Activated CD8-positive, alpha-beta T cell treated with anti-CD3 and anti-CD28 coated beads for 36 hours (primary cell): ENCODE measurements at regions not wholly inside any gene's neighbourhood (a gene's known extent, or its start where the extent isn't known, plus 50 kb on each side); places are given as distances from the start of the nearest gene placed in this dataset.

Experiments
- ATAC-seq: fragments of 200-7000 bp; cut with Tn5 transposase; one replicate; pipeline ENCODE4 v1.10.0; 2021; ENCODE audit warnings: mild to moderate bottlenecking, moderate library complexity
- CTCF ChIA-PET: fragments of 350-600 bp; sonication (Branson Sonifier 250); formaldehyde crosslinking; loops from one replicate; lab custom pipeline; 2021; ENCODE audit warnings: antibody characterized with exemption; lab: Charles Lee
- POLR2A ChIA-PET: fragments of 350-600 bp; sonication (Branson Sonifier 250); formaldehyde crosslinking; loops from one replicate; lab custom pipeline; 2021; ENCODE audit warnings: antibody characterized with exemption; lab: Charles Lee
- DNase-seq: peaks from one replicate; pipeline ENCODE4 v3.0.0-alpha.2; 2020
- H3K27ac Mint-ChIP-seq: one replicate; pipeline ENCODE4 v1.8.0; 2021; ENCODE audit warnings: mild to moderate bottlenecking, mixed read lengths
- H3K27me3 Mint-ChIP-seq: one replicate; pipeline ENCODE4 v1.8.0; 2021; ENCODE audit warnings: mixed read lengths
- H3K36me3 Mint-ChIP-seq: one replicate; pipeline ENCODE4 v1.8.0; 2021; ENCODE audit warnings: low read depth, mixed read lengths
- H3K4me1 Mint-ChIP-seq: one replicate; pipeline ENCODE4 v1.8.0; 2021; ENCODE audit warnings: low read depth, mixed read lengths
- H3K4me3 Mint-ChIP-seq: one replicate; pipeline ENCODE4 v1.8.0; 2021; ENCODE audit warnings: mild to moderate bottlenecking, moderate library complexity, mixed read lengths
- H3K9me3 Mint-ChIP-seq: one replicate; pipeline ENCODE4 v1.8.0; 2021; ENCODE audit warnings: mixed read lengths
- CTCF ChIP-seq: fragments of 200-600 bp; IDR thresholded peaks from one replicate; pipeline ENCODE4 v1.8.0; 2022; ENCODE audit warnings: antibody characterized with exemption, mild to moderate bottlenecking
- intact Hi-C: fragments of 100-400 bp; cut with micrococcal nuclease; formaldehyde crosslinking; loops from one replicate; pipeline ENCODE4 v1.10.0; 2022

DNA sequence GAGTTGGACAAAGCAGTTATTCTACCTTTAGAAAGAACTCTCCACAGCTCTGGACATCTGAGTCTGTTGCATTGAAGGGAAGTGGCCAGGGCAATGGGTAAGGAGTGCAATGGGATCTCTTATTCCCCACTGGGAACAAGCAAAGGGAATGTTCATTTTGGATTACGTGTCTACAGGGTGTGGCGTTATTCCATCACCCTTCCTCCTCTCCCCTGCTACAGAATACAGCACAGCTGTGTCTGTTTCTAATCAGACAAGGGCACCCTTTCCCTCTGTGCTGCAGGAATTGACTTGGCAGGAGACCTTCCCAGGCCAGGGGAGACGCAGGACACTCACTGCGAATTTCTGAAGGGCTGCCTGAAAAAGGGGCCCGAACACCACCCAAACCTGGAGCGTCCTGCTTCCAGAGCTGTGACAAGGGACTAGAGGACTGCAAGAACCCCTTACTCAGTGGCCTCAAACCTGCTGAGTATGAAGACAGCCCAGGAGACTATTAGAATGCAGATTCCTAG, 163.6 kb upstream of the RAB4A start:
- Mint-ChIP-seq H3K9me3 (no peaks in the 10 kb centered on the region), H3K27ac (no peak overlapping the region), H3K4me3 (no peak overlapping the region), H3K4me1 (no peaks in the 10 kb centered on the region), H3K36me3 (no peaks in the 10 kb centered on the region), H3K27me3 (peaks cover 1% of the 10 kb centered on the region)
- DNase-seq, result no peak
- ChIA-PET POLR2A (no interaction called here), CTCF (interaction anchor here (1.0 kb wide), 1 partner anchor 121 kb away, joined by 3 read pairs; no protein-coding TSS in a partner anchor)
- ATAC-seq, result no peak
- no peak for TF ChIP-seq CTCF
- intact Hi-C loops, result no loop called here

DNA sequence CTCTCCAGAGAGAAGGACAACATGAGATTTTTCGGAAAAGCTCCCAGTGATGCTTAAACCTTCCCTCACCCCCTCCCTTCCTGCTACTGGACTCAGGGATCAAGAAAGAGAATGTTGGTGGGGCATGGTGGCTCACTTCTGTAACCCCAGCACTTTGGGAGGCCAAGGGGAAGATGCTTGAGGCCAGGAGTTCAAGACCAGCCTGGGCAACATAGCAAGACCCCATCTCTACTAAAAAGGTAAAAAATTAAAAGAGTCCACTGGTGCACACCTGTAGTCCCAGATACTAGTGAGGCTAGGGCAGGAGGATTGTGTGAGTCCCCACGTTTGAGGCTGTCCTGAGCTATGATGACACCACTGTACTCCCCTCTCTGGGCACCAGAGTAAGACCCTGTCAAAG, 162.9 kb upstream of the RAB4A start:
- H3K4me3 Mint-ChIP-seq, result no peak overlapping the region

DNA sequence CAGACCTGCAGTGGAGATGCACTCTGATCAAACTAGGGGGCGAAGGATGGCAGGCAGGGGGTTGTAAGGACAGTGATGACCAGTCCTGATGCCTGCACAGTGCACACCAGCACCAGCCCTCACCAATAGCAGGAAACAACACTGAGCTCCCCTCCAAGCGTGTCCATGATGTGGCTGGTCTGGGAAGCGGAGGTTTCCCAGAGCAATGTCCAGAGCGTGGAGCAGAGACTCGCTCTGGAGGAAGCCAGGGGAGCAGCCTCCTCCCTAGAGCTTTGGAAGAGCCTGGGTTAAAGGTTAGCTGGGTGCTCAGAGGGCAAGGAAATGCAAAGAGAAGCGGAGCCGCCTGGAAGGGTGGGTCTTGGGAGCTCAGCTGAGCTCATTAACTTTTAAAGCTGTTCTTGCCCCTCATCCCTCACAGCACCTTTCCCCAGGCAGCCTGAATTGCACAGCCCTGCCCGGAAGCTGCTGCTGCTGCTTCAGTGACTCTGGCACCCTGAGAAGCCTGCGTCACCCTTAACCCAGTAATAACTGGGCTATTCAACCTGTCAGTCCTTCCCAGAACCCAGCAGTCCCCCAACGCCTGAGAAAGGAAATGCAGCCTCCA, 162.2 kb upstream of the RAB4A start:
- no peaks in the 10 kb centered on the region for H3K36me3 Mint-ChIP-seq
- H3K4me1 Mint-ChIP-seq, result no peaks in the 10 kb centered on the region
- ChIA-PET POLR2A (no interaction called here), CTCF (interaction anchor here (1.0 kb wide), 1 partner anchor 123 kb away, joined by 3 read pairs; no protein-coding TSS in a partner anchor)
- no peaks in the 10 kb centered on the region for H3K9me3 Mint-ChIP-seq
- H3K27ac Mint-ChIP-seq, result no peak overlapping the region
- ATAC-seq (no peak), DNase-seq (no peak)
- peaks cover 1% of the 10 kb centered on the region for H3K27me3 Mint-ChIP-seq
- intact Hi-C loops, result no loop called here
- no peak for TF ChIP-seq CTCF
- H3K4me3 Mint-ChIP-seq, result no peak overlapping the region

More for the DNA sequence above, 162.9 kb upstream of the RAB4A start:
- ATAC-seq, result no peak
- no peaks in the 10 kb centered on the region for H3K36me3 Mint-ChIP-seq
- intact Hi-C loops, result no loop called here
- POLR2A ChIA-PET, result no interaction called here
- no peak for TF ChIP-seq CTCF
- H3K27me3 Mint-ChIP-seq, result peaks cover 1% of the 10 kb centered on the region
- H3K9me3 Mint-ChIP-seq, result no peaks in the 10 kb centered on the region
- H3K4me1 Mint-ChIP-seq, result no peaks in the 10 kb centered on the region
- no peak for DNase-seq
- H3K27ac Mint-ChIP-seq, result no peak overlapping the region
- CTCF ChIA-PET, result interaction anchor here (1.0 kb wide), 1 partner anchor 122 kb away, joined by 3 read pairs; no protein-coding TSS in a partner anchor

DNA sequence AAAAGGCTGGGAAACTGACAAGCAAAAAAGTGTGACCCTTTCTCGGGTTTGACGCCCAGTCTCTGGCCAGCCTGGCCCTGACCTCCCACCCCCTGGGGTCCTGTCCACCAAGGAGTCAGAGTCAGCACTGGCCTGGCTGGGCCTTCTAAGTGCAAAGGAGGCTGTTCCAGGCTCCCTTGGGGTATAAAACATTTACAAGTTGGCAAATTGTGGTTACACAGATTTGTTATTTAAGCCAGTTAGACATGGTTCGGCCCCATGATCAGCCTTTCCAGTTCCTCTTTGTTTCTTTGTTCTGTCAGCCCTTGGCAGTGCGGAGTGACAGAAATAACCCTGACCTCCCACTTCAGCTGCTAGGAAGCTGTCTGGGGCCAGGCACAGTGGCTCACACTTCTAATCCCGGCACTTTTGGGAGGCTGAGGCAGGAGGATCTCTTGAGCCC, 161.6 kb upstream of the RAB4A start:
- Mint-ChIP-seq H3K4me1 (no peaks in the 10 kb centered on the region), H3K36me3 (no peaks in the 10 kb centered on the region), H3K27ac (no peak overlapping the region), H3K9me3 (no peaks in the 10 kb centered on the region), H3K27me3 (peaks cover 1% of the 10 kb centered on the region), H3K4me3 (no peak overlapping the region)
- POLR2A ChIA-PET, result no interaction called here
- ATAC-seq (no peak), DNase-seq (no peak)
- CTCF ChIA-PET, result interaction anchor here (1.4 kb wide), 1 partner anchor 118 kb away, joined by 4 read pairs; no protein-coding TSS in a partner anchor
- no peak for TF ChIP-seq CTCF
- intact Hi-C loops, result no loop called here

DNA sequence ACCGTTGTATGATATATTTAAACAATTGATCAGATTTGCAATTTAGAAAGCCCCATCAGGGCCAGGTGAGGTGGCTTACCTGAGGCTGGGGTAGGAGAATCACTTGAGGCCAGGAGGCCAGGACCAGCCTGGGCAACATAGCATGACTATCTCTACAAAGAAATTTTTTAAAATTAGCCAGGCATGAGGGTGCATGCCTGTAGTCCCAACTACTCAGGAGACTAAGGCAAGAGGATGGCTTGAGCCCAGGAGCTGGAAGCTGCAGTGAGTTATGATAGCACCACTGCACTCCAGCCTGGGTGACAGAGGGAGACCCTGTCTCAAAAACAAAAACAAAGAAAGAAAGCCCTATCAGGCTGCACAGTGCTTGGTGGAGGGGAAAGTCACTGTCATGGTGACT, 159.9 kb upstream of the RAB4A start:
- no peak for TF ChIP-seq CTCF
- Mint-ChIP-seq H3K27me3 (peaks cover 1% of the 10 kb centered on the region), H3K4me3 (no peak overlapping the region), H3K36me3 (no peaks in the 10 kb centered on the region), H3K27ac (no peak overlapping the region), H3K4me1 (no peaks in the 10 kb centered on the region), H3K9me3 (no peaks in the 10 kb centered on the region)
- DNase-seq (no peak), ATAC-seq (no peak)
- intact Hi-C loops, result no loop called here
- POLR2A ChIA-PET, result no interaction called here
- CTCF ChIA-PET, result no interaction called here
